Skeletal muscle satellite cell (primary cell): ENCODE measurements at regions not wholly inside any gene's neighbourhood (a gene's known extent, or its start where the extent isn't known, plus 50 kb on each side); places are given as distances from the start of the nearest gene placed in this dataset.

Experiments used
- H3K27me3 ChIP-seq: 2 replicates; pipeline ENCODE4 v1.7.0; 2013; ENCODE audit warnings: low read length; ENCODE audit not compliant: control insufficient read depth, insufficient read depth
- H3K36me3 ChIP-seq: 2 replicates; pipeline ENCODE4 v1.7.0; 2013; ENCODE audit warnings: mild to moderate bottlenecking, control low read depth, low read length; ENCODE audit not compliant: insufficient read depth
- H3K4me1 ChIP-seq: 2 replicates; pipeline ENCODE4 v1.7.0; 2013; ENCODE audit warnings: low read length; ENCODE audit not compliant: control insufficient read depth, insufficient read depth
- H3K4me2 ChIP-seq: 2 replicates; pipeline ENCODE4 v1.7.0; 2013; ENCODE audit warnings: mild to moderate bottlenecking, low read length
- H3K4me3 ChIP-seq: 2 replicates; pipeline ENCODE4 v1.7.0; 2013; ENCODE audit warnings: low read length
- H3K9ac ChIP-seq: 2 replicates; pipeline ENCODE4 v1.7.0; 2013; ENCODE audit warnings: mild to moderate bottlenecking, low read depth, low read length, moderate library complexity
- H3K9me3 ChIP-seq: replicated peaks from 2 replicates; pipeline ENCODE4 v1.7.0; 2013; ENCODE audit warnings: mild to moderate bottlenecking, control low read depth, low read length

- Histone ChIP-seq H3K4me1 (peaks cover 33% of the 10 kb centered on the region), H3K4me2 (no peak overlapping the region), H3K4me3 (no peak overlapping the region), H3K9ac (no peak overlapping the region), H3K36me3 (no peaks in the 10 kb centered on the region), H3K27me3 (no peaks in the 10 kb centered on the region), H3K9me3 (no peaks in the 10 kb centered on the region)
These were observed 62.0 kb upstream of the ASAP2 start for GRCh38 chr2:9144617-9145016.

- peaks cover 33% of the 10 kb centered on the region for H3K4me1 ChIP-seq
- H3K9me3 ChIP-seq, result no peaks in the 10 kb centered on the region
- H3K4me3 ChIP-seq, result no peak overlapping the region
- H3K4me2 ChIP-seq, result no peak overlapping the region
- H3K9ac ChIP-seq, result no peak overlapping the region
- H3K36me3 ChIP-seq, result no peaks in the 10 kb centered on the region
- H3K27me3 ChIP-seq, result no peaks in the 10 kb centered on the region
These were observed 62.6 kb upstream of the ASAP2 start for GRCh38 chr2:9144046-9144445.

DNA sequence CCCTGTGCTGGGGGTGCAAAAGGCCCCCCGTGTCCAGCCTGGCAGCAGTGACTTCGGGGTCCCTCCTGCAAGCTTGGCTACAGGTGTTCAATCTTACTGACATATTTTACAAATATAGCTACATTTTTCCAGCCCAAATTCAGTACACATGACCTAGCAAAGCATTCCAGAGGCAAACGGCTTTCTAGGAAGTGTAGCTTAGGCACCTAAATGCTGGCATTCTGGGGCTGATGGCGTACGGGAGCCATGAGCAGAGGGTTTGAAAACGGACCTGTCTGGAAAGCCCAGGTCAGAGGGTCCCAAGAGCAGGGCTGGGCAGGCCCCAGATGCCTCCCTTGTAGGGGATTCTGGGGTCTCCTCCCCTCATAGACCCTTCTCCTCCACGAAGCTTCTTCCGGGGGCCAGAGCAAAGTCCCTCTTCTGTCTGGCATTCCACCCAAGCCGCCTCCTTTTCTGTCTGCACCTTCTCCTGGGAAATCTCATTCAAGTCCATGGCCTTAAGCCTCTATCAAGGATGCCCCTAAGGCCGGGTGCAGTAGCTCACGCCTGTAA is 63.3 kb upstream of the ASAP2 start:
- Histone ChIP-seq H3K9ac (peak overlapping the region; percentile 62), H3K4me3 (peak overlapping the region; percentile 57), H3K9me3 (no peaks in the 10 kb centered on the region), H3K4me1 (peaks cover 33% of the 10 kb centered on the region), H3K27me3 (no peaks in the 10 kb centered on the region), H3K36me3 (no peaks in the 10 kb centered on the region), H3K4me2 (peak overlapping the region; percentile 81)

- peak overlapping the region; percentile 57 for H3K4me3 ChIP-seq
- no peaks in the 10 kb centered on the region for H3K9me3 ChIP-seq
- H3K9ac ChIP-seq, result peak overlapping the region; percentile 62
- no peaks in the 10 kb centered on the region for H3K27me3 ChIP-seq
- H3K4me1 ChIP-seq, result peaks cover 33% of the 10 kb centered on the region
- H3K4me2 ChIP-seq, result peak overlapping the region; percentile 81
- H3K36me3 ChIP-seq, result no peaks in the 10 kb centered on the region
These were observed 63.9 kb upstream of the ASAP2 start for GRCh38 chr2:9142551-9143263.

DNA sequence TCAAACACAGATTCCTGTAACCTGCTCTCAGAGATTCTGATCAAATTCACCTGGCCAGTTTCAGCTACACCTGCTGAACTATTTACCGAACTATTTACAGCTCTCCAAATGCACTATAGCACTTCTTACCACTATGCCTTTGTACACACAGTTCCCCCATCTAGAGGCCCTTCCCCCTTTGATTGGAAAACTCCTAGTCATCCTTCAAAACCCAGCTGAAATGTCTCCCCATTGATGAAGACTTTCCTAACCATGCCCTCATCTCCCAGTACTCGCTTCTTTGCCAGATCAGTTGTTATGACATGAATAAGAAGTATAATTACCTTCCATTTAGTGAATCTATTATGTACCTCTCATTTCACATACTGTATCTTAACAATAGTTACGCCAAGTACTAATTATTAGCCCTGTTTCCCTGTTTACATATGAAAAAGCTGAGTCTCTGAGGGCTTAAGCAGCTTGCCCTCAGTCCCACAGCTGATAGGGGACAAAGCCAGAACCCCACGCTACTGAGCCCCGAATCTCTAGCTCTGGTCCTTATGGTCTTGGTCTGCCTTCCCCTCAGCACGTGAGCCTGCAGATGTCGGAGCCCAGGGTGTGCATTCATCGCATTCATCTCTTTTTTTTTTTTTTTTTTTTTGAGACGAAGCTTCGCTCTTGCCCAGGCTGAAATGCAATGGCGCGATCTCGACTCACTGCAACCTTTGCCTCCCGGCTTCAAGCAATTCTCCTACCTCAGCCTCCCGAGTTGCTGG is 64.7 kb upstream of the ASAP2 start:
- Histone ChIP-seq H3K4me3 (no peak overlapping the region), H3K9ac (no peak overlapping the region), H3K27me3 (no peaks in the 10 kb centered on the region)

DNA sequence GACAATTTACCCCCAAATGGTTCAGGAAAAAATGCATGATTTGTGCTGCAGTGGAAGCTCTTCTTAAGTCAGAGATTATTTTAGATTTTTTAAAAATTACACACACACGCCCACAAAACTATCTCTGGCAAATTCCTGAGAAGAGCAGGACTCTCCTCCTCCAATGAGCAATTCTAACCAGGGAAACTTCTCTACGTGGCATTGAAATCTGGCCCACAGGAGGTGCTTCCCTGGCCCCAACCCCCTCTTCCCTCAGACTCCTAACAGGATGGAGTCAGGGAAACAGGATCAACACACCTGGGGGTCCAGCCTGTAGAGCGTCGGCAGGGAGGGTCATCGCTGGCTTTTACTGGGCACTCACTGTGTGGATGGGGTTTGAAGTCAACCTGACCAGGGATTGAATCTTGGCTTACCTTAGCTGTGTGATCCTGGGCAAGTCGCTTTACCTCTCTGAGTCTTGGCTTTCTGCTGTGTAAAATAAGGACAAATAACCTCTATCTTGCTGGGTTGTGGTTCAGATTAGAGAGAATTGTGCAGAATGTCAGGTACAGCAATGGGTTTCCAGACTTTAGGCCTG is 65.4 kb upstream of the ASAP2 start:
- no peaks in the 10 kb centered on the region for H3K9me3 ChIP-seq
- peaks cover 34% of the 10 kb centered on the region for H3K4me1 ChIP-seq
- no peak overlapping the region for H3K4me2 ChIP-seq
- no peaks in the 10 kb centered on the region for H3K36me3 ChIP-seq
- H3K9ac ChIP-seq, result no peak overlapping the region
- no peak overlapping the region for H3K4me3 ChIP-seq
- no peaks in the 10 kb centered on the region for H3K27me3 ChIP-seq

More for the DNA sequence above, 64.7 kb upstream of the ASAP2 start:
- H3K4me1 ChIP-seq, result peaks cover 33% of the 10 kb centered on the region
- H3K36me3 ChIP-seq, result no peaks in the 10 kb centered on the region
- H3K9me3 ChIP-seq, result no peaks in the 10 kb centered on the region
- no peak overlapping the region for H3K4me2 ChIP-seq

GRCh38 chr2:9140645-9141044 is 66.0 kb upstream of the ASAP2 start:
- no peaks in the 10 kb centered on the region for H3K9me3 ChIP-seq
- H3K4me2 ChIP-seq, result no peak overlapping the region
- H3K27me3 ChIP-seq, result no peaks in the 10 kb centered on the region
- no peak overlapping the region for H3K9ac ChIP-seq
- H3K4me1 ChIP-seq, result peaks cover 39% of the 10 kb centered on the region
- no peaks in the 10 kb centered on the region for H3K36me3 ChIP-seq
- H3K4me3 ChIP-seq, result no peak overlapping the region

- peaks cover 36% of the 10 kb centered on the region for H3K4me1 ChIP-seq
- H3K27me3 ChIP-seq, result no peaks in the 10 kb centered on the region
- no peak overlapping the region for H3K9ac ChIP-seq
- no peaks in the 10 kb centered on the region for H3K9me3 ChIP-seq
- H3K4me3 ChIP-seq, result no peak overlapping the region
- no peak overlapping the region for H3K4me2 ChIP-seq
- no peaks in the 10 kb centered on the region for H3K36me3 ChIP-seq
These were observed 66.8 kb upstream of the ASAP2 start for GRCh38 chr2:9139491-9140443.

DNA sequence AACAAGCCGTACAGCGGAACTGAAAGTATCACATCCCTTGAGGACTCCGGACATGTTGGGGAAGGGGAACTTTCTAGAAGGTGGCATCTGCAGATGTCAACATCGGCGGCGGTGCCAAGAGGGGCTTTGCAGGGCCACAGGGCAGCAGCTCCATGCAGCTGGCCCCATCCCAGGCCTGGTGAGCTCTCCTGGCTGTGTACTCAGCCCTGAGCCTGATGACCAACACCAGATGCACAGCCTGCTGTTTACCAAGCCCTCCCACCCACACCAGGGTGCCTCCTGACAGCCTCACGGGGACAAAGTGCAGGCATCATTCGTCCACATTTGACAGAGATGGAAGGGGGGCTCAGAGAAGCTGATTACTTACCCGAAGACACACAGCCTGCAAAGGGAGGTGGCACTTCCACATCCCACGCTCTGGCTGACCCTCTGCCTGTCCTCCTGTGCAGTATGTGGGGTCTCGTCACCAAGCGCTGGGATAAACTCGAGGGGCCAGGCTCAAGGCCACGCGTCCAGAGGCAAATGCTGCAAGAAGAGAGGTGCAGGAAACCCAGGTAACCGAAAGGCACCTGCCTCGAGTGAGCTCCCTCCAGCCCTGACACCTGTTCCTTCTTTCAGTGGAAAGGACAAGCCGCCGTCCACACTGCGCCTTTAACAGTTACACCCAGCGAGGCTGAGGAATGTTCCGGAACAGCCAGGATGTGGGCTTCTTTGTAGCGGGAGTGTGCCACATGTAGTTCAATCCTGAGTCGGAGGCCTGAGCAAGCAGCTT is 69.0 kb upstream of the ASAP2 start:
- H3K9me3 ChIP-seq, result no peaks in the 10 kb centered on the region
- peaks cover 18% of the 10 kb centered on the region for H3K4me1 ChIP-seq
- H3K27me3 ChIP-seq, result no peaks in the 10 kb centered on the region
- no peaks in the 10 kb centered on the region for H3K36me3 ChIP-seq
- H3K4me3 ChIP-seq, result no peak overlapping the region
- no peak overlapping the region for H3K4me2 ChIP-seq
- no peak overlapping the region for H3K9ac ChIP-seq

GRCh38 chr2:9135822-9136558 is 70.6 kb upstream of the ASAP2 start:
- no peaks in the 10 kb centered on the region for H3K27me3 ChIP-seq
- no peaks in the 10 kb centered on the region for H3K9me3 ChIP-seq
- no peak overlapping the region for H3K4me3 ChIP-seq
- no peak overlapping the region for H3K4me2 ChIP-seq
- peaks cover 11% of the 10 kb centered on the region for H3K4me1 ChIP-seq
- H3K9ac ChIP-seq, result no peak overlapping the region
- H3K36me3 ChIP-seq, result no peaks in the 10 kb centered on the region
